NCI-H748 (cell line): ENCODE measurements at regions not wholly inside any gene's neighbourhood (a gene's known extent, or its start where the extent isn't known, plus 50 kb on each side); places are given as distances from the start of the nearest gene placed in this dataset.
"Not testable (repeated sequence)": the region's sequence is repeated elsewhere in the genome, so short reads cannot be mapped to it uniquely, and the experiment has no call there.

Source experiments
- DNase-seq: peaks from one replicate; lab custom pipeline; 2025; ENCODE audit not compliant: unreplicated experiment; lab: John Stamatoyannopoulos, UW

- DNase-seq = no peak
Measured at GRCh38 chr1:99361406-99361805, 97.1 kb downstream of the PLPPR4 start.

GRCh38 chr1:99363531-99363930, 99.2 kb downstream of the PLPPR4 start:
- DNase-seq = no peak

- DNase-seq = no peak
Measured at GRCh38 chr1:99365141-99365540, 100.8 kb downstream of the PLPPR4 start.

- DNase-seq = no peak
Measured at GRCh38 chr1:99365545-99365944, 101.3 kb downstream of the PLPPR4 start.

GRCh38 chr1:99369154-99369553, 104.9 kb downstream of the PLPPR4 start:
- no peak for DNase-seq

- DNase-seq = no peak
Measured at GRCh38 chr1:99370476-99370875, 106.2 kb downstream of the PLPPR4 start.

GRCh38 chr1:99371413-99371812, 107.1 kb downstream of the PLPPR4 start:
- DNase-seq = no peak

GRCh38 chr1:99374109-99374508, 109.8 kb downstream of the PLPPR4 start:
- DNase-seq = no peak

- DNase-seq = not testable (repeated sequence)
Measured at GRCh38 chr1:99374693-99375092, 110.4 kb downstream of the PLPPR4 start.

- DNase-seq = no peak
Measured at GRCh38 chr1:99384021-99384420, 119.7 kb downstream of the PLPPR4 start.

GRCh38 chr1:99385852-99386251, 121.6 kb downstream of the PLPPR4 start:
- no peak for DNase-seq

- DNase-seq = no peak
Measured at GRCh38 chr1:99396389-99396788, 132.1 kb downstream of the PLPPR4 start.

GRCh38 chr1:99397029-99397428, 132.7 kb downstream of the PLPPR4 start:
- DNase-seq = no peak

GRCh38 chr1:99397863-99398262, 133.6 kb downstream of the PLPPR4 start:
- no peak for DNase-seq

GRCh38 chr1:99401556-99401955, 137.3 kb downstream of the PLPPR4 start:
- not testable (repeated sequence) for DNase-seq

- DNase-seq = not testable (repeated sequence)
Measured at GRCh38 chr1:99404399-99404798, 140.1 kb downstream of the PLPPR4 start.

- DNase-seq = not testable (repeated sequence)
Measured at GRCh38 chr1:99405325-99405724, 141.0 kb downstream of the PLPPR4 start.

GRCh38 chr1:99407018-99407417, 142.7 kb downstream of the PLPPR4 start:
- DNase-seq = no peak

- DNase-seq = no peak
Measured at GRCh38 chr1:99424087-99424486, 159.8 kb downstream of the PLPPR4 start.

GRCh38 chr1:99429754-99430153, 165.5 kb downstream of the PLPPR4 start:
- DNase-seq = no peak

- no peak for DNase-seq
Measured at GRCh38 chr1:99438656-99439230, 174.5 kb downstream of the PLPPR4 start.

- DNase-seq = no peak
Measured at GRCh38 chr1:99439433-99440075, 175.3 kb downstream of the PLPPR4 start.
